T-cell (primary cell): ENCODE measurements at regions not wholly inside any gene's neighbourhood (a gene's known extent, or its start where the extent isn't known, plus 50 kb on each side); places are given as distances from the start of the nearest gene placed in this dataset.

Experiments
- ATAC-seq, 4 experiments: fragments of 200-7000 bp in 3 of 4; fragments of 150-1000 bp in 1 of 4; cut with Tn5 transposase; replicated peaks in 1 of 4; 1 replicate in 3 of 4; 2 replicates in 1 of 4; pipeline ENCODE4 v1.10.0; 2021; ENCODE audit warnings: moderate library complexity in 3 of 4, mild to moderate bottlenecking in 2 of 4, moderate number of reproducible peaks in 1 of 4
- CTCF ChIA-PET, 2 donors: fragments of 300-600 bp; sonication (Branson Sonifier 250); formaldehyde crosslinking; loops; one replicate each; lab custom pipeline; 2022; ENCODE audit warnings: antibody characterized with exemption in 2 of 2; lab: Charles Lee
- POLR2A ChIA-PET, 2 donors: fragments of 300-600 bp; sonication (Branson Sonifier 250); formaldehyde crosslinking; loops; one replicate each; lab custom pipeline; 2022; ENCODE audit warnings: antibody characterized with exemption in 2 of 2; lab: Charles Lee
- DNase-seq, 35 experiments: peaks; one replicate each; pipeline versions ENCODE4 v3.0.0 to v3.0.0-alpha.2; 2013 to 2023
- H3K27ac ChIP-seq: one replicate; pipeline ENCODE4 v1.5.1; 2013; ENCODE audit warnings: low read length
- H3K27me3 ChIP-seq, 2 experiments: replicated peaks in 1 of 2; 1 replicate in 1 of 2; 2 replicates in 1 of 2; pipeline versions ENCODE4 v1.6.1 to v1.7.0; 2013; ENCODE audit warnings: low read length in 1 of 2, mixed read lengths in 1 of 2; ENCODE audit not compliant: control insufficient read depth in 2 of 2, insufficient read depth in 2 of 2; ENCODE audit errors: extremely low read depth in 1 of 2
- H3K36me3 ChIP-seq, 2 donors: 1 replicate in 1 of 2; 2 replicates in 1 of 2; pipeline versions ENCODE4 v1.6.1 to v1.7.0; 2013; ENCODE audit warnings: low read length in 1 of 2; ENCODE audit not compliant: control insufficient read depth in 2 of 2, insufficient read depth in 1 of 2; ENCODE audit errors: extremely low read depth in 1 of 2
- H3K4me1 ChIP-seq, 2 experiments: 1 replicate in 1 of 2; 2 replicates in 1 of 2; pipeline versions ENCODE4 v1.6.1 to v1.7.0; 2013; ENCODE audit warnings: low read length in 2 of 2, mixed read lengths in 1 of 2; ENCODE audit not compliant: insufficient read depth in 2 of 2, control insufficient read depth in 1 of 2; ENCODE audit errors: extremely low read depth in 1 of 2
- H3K4me3 ChIP-seq, 2 donors: 1 replicate in 1 of 2; 2 replicates in 1 of 2; pipeline versions ENCODE4 v1.5.1 to v1.7.0; 2013; ENCODE audit warnings: mild to moderate bottlenecking in 2 of 2, low read length in 1 of 2, moderate library complexity in 1 of 2; ENCODE audit not compliant: control insufficient read depth in 1 of 2; ENCODE audit errors: extremely low read depth in 1 of 2
- H3K9me3 ChIP-seq: 2 replicates; pipeline ENCODE4 v1.7.0; 2013
- H3K27ac Mint-ChIP-seq, 2 donors: one replicate each; pipeline ENCODE4 v1.8.0; 2020 to 2021; ENCODE audit warnings: mild to moderate bottlenecking in 2 of 2, mixed read lengths in 2 of 2
- H3K27me3 Mint-ChIP-seq, 2 donors: one replicate each; pipeline ENCODE4 v1.8.0; 2021 to 2022; ENCODE audit warnings: mixed read lengths in 2 of 2
- H3K36me3 Mint-ChIP-seq: one replicate; pipeline ENCODE4 v1.8.0; 2021; ENCODE audit warnings: mixed read lengths
- H3K4me1 Mint-ChIP-seq, 3 donors: one replicate each; pipeline ENCODE4 v1.8.0; 2020 to 2022; ENCODE audit warnings: mixed read lengths in 3 of 3, mild to moderate bottlenecking in 1 of 3
- H3K4me3 Mint-ChIP-seq, 3 donors: one replicate each; pipeline ENCODE4 v1.8.0; 2020 to 2022; ENCODE audit warnings: mild to moderate bottlenecking in 3 of 3, mixed read lengths in 3 of 3, moderate library complexity in 3 of 3
- H3K9me3 Mint-ChIP-seq, 3 donors: one replicate each; pipeline ENCODE4 v1.8.0; 2020 to 2022; ENCODE audit warnings: mixed read lengths in 3 of 3
- WGBS: methylation state at CpG from one replicate; pipeline ENCODE4 v1.1.5; 2013; ENCODE audit warnings: missing lambda C conversion rate; ENCODE audit not compliant: insufficient coverage; 5-methylcytosine and 5-hydroxymethylcytosine counted together

DNA sequence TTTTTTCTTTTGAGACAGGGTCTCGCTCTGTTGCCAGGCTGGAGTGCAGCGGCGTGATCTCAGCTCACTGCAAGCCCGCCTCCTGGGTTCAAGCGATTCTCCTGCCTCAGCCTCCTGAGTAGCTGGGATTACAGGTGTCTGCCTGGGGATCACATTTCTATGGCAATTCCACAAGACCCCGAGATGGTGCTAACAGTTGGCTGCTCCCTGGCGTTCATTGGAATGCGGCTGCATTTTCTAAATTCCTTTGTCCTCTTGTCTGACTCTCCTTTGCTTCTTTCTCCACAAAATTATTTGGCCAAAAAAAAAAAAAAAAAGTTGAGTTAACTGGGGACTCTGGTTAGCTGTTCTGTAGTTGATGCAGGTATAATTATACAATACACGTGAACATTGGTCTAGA is 176.4 kb downstream of the ETS2 start:
- Histone ChIP-seq H3K4me3 (no peak overlapping the region), H3K36me3 (no peaks in the 10 kb centered on the region), H3K9me3 (no peaks in the 10 kb centered on the region), H3K27ac (no peak overlapping the region), H3K27me3 (peaks cover 0 to 42% of the 10 kb centered on the region in 2 experiments), H3K4me1 (peaks cover 6 to 8% of the 10 kb centered on the region in 2 experiments)
- DNase-seq (no peak), ATAC-seq (no peak)
- Mint-ChIP-seq H3K4me3 (no peak overlapping the region), H3K27ac (no peak overlapping the region), H3K9me3 (peaks cover 0 to 4% (median 0%) of the 10 kb centered on the region in 3 donors), H3K4me1 (peaks cover 14 to 16% (median 16%) of the 10 kb centered on the region in 3 donors), H3K27me3 (peaks cover 38 to 61% of the 10 kb centered on the region in 2 donors), H3K36me3 (peaks cover 3% of the 10 kb centered on the region)
- ChIA-PET POLR2A (no interaction called here), CTCF (interaction anchor here (0.7 kb wide), 3 partner anchors 13 to 102 kb away, joined by 3 to 8 read pairs (median 4); no protein-coding TSS in a partner anchor)
- 92% methylated on average over 6 of the region's 9 CpGs for WGBS

DNA sequence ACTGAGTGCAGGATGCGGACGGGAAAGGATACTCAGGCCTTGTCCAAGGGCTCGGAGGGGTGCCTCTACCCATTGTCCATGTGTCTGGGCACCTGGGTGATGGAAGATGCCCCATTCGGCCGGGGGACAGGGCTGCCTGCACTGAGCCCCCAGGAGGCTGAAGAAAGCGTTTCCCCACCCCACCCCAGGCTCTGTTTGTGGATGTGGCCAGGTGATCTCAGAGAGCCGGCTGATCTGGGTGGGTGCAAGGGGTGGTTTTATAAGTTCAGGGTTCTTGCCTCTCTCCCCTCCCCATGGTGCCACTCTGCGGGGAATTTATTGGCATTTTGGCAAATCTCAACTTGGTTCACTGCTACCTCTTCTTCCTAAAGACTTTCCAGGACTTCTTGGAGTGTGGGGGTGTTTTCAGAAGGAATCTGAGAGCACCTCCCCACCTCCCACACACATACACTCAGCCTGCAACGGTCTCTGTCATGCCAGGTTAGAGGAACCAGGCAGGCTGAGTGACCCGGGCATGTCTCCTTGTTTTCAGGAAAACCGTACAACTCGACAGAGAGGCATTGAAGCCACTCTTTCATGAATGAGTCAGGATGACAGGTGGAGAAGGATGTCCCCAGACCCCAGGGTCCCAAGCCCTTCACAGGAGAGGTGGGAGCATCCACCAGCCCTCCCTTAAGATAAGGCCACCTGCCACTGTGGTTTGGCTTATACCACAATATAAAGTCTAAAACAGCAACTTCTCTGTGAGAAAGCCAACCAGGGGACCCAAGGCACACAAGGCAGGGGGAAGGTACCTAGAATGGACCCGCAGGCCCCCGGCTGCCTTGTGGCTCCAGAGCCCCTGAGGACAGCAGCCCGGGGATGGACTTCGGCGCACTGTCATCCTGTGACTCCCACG is 174.9 kb downstream of the ETS2 start:
- CTCF ChIA-PET, result no interaction called here
- no peak overlapping the region for H3K27ac Mint-ChIP-seq

DNA sequence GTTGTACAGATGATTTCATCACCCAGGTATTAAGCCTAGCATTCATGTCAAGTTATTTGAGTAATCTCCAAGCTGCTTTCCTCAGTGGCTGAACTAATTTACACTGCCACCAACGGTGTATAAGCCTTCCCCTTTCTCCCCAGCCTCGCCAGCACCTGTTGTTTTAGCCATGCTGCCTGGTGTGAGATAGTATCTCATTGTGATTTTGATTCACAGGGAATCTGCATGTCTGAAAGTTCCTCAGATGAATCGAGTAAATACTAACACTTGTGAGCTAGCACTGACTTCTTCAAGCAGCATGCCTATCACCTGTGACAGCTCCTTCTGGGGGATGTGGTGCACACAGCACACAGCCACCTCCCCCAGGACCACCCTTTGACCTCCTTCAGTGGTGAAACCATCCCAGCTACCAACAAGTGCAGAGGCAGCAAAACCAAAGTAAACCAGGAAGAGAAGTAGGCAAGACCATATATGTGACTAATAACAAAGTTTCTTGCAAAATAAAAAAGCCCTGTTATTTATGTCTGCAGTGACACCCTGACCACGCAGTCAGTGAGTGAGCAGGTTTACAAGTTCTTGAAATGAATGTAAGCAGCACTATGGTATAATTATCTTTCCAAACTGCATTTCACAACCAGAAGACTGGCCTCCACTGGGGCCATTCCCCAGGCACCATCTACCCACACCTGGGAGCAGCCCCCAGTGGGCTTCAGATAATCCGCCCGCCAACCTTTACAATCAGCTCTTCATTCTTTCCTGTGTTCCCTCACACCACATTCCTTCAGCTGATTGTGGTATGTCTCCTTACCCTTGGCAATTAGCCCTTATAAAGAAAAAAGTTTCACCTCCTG is 173.8 kb downstream of the ETS2 start:
- Histone ChIP-seq H3K27me3 (peaks cover 0 to 32% of the 10 kb centered on the region in 2 experiments), H3K4me1 (no peaks in the 10 kb centered on the region), H3K9me3 (no peaks in the 10 kb centered on the region), H3K4me3 (no peak overlapping the region), H3K27ac (no peak overlapping the region), H3K36me3 (no peaks in the 10 kb centered on the region)
- ChIA-PET CTCF (no interaction called here), POLR2A (interaction anchor here in 1 of 2 donors (0.6 kb wide), 1 partner anchor 637 kb away, joined by 3 read pairs; no protein-coding TSS in a partner anchor)
- H3K4me1 Mint-ChIP-seq, result peaks cover 0 to under 1% (median 0%) of the 10 kb centered on the region in 3 donors
- no peak overlapping the region for H3K27ac Mint-ChIP-seq
- ATAC-seq, result no peak
- H3K4me3 Mint-ChIP-seq, result no peak overlapping the region
- peaks cover 19 to 41% of the 10 kb centered on the region in 2 donors for H3K27me3 Mint-ChIP-seq
- no peak for DNase-seq
- H3K9me3 Mint-ChIP-seq, result peaks cover 0 to 4% (median 0%) of the 10 kb centered on the region in 3 donors
- H3K36me3 Mint-ChIP-seq, result peaks cover 3% of the 10 kb centered on the region
- WGBS, result 30% methylated on average over 2 of the region's 6 CpGs

More for the DNA sequence above, 174.9 kb downstream of the ETS2 start:
- H3K4me1 Mint-ChIP-seq, result peaks cover 11 to 12% (median 11%) of the 10 kb centered on the region in 3 donors
- H3K4me3 ChIP-seq, result no peak overlapping the region
- peaks cover 5 to 6% of the 10 kb centered on the region in 2 experiments for H3K4me1 ChIP-seq
- H3K9me3 Mint-ChIP-seq, result peaks cover 0 to 4% (median 0%) of the 10 kb centered on the region in 3 donors
- H3K4me3 Mint-ChIP-seq, result no peak overlapping the region
- no peak for ATAC-seq
- peaks cover 30 to 53% of the 10 kb centered on the region in 2 donors for H3K27me3 Mint-ChIP-seq
- POLR2A ChIA-PET, result no interaction called here
- H3K36me3 Mint-ChIP-seq, result peaks cover 3% of the 10 kb centered on the region
- H3K27ac ChIP-seq, result no peak overlapping the region
- H3K36me3 ChIP-seq, result no peaks in the 10 kb centered on the region
- 28% methylated on average over 12 of the region's 18 CpGs for WGBS
- no peak for DNase-seq
- peaks cover 0 to 43% of the 10 kb centered on the region in 2 experiments for H3K27me3 ChIP-seq
- H3K9me3 ChIP-seq, result no peaks in the 10 kb centered on the region

DNA sequence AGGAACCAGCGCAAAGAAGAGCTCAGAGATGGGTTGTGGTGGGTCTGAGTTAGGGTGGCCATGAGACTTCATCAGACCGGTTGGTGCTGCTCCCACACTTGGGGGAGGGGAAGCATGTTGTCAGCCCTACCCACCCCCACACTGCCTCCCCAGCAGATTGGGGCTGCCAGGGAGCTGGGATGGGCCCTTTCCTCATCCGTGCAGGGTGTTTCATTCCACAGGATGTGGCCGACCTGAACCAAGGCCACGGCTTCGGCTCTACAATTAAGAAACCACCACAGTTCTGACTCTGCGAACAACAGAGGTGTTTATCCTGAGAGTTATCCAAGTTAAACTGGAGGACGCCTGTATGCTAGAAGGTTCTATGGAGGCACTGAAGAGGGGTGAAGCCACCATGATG is 171.2 kb downstream of the ETS2 start:
- no peaks in the 10 kb centered on the region for H3K4me1 Mint-ChIP-seq
- H3K9me3 Mint-ChIP-seq, result no peaks in the 10 kb centered on the region
- H3K36me3 Mint-ChIP-seq, result no peaks in the 10 kb centered on the region
- H3K4me1 ChIP-seq, result no peaks in the 10 kb centered on the region
- ChIA-PET CTCF (no interaction called here), POLR2A (interaction anchor here in 1 of 2 donors (0.6 kb wide), 1 partner anchor 370 kb away, joined by 3 read pairs; no protein-coding TSS in a partner anchor)
- no peak overlapping the region for H3K4me3 ChIP-seq
- H3K4me3 Mint-ChIP-seq, result no peak overlapping the region
- DNase-seq, result no peak
- no peak for ATAC-seq
- no peak overlapping the region for H3K27ac Mint-ChIP-seq
- no peak overlapping the region for H3K27ac ChIP-seq
- H3K9me3 ChIP-seq, result no peaks in the 10 kb centered on the region
- H3K27me3 ChIP-seq, result peaks cover 0 to 24% of the 10 kb centered on the region in 2 experiments
- H3K27me3 Mint-ChIP-seq, result peaks cover 15 to 24% of the 10 kb centered on the region in 2 donors
- 94% methylated on average over 5 of the region's 8 CpGs for WGBS
- no peaks in the 10 kb centered on the region for H3K36me3 ChIP-seq

DNA sequence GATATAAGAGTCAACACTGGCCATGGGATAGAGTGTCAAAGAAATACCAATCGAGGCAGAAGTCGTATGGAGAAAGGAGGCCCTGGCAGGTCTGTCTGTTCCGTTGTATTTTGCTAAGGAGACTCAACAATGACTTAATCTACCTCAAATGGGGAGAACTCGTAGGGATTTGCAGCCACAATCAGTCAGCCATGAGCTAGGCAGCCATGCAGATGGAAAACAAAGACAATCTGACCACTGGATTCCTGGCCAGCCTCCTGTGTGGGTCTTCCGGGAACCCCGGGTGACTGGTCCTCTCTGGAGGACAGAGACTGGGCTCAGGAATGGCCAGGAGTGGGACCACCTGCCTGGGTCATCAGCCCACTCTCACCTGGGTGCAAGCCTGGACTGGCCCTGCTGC is 167.8 kb downstream of the ETS2 start:
- Mint-ChIP-seq H3K27ac (no peak overlapping the region), H3K9me3 (no peaks in the 10 kb centered on the region), H3K27me3 (peaks cover 0 to 5% of the 10 kb centered on the region in 2 donors), H3K4me1 (no peaks in the 10 kb centered on the region), H3K4me3 (no peak overlapping the region), H3K36me3 (no peaks in the 10 kb centered on the region)
- CTCF ChIA-PET, result no interaction called here
- Histone ChIP-seq H3K36me3 (no peaks in the 10 kb centered on the region), H3K27ac (no peak overlapping the region), H3K9me3 (no peaks in the 10 kb centered on the region), H3K27me3 (peaks cover 0 to 3% of the 10 kb centered on the region in 2 experiments), H3K4me1 (no peaks in the 10 kb centered on the region), H3K4me3 (no peak overlapping the region)
- ATAC-seq (no peak), DNase-seq (no peak)
- WGBS, result 86% methylated on average over 3 of the region's 6 CpGs
- POLR2A ChIA-PET, result no interaction called here

DNA sequence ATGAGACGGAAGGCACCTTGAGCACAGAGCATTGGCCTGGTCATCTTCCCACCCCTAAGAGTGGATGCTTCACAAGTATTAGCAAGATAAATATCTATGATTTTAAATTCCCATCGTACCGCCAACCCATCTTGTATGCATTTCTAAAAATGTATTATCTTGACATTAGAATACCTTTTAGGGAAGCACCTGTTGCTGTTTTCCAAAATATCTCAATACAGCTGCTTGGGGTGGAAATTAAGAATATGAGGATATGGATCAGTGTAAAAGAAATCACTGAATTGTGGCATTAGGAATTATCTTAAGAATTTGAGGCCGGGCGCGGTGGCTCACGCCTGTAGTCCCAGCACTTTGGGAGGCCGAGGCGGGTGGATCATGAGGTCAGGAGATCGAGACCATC is 166.3 kb downstream of the ETS2 start:
- H3K36me3 Mint-ChIP-seq, result no peaks in the 10 kb centered on the region
- H3K27ac ChIP-seq, result no peak overlapping the region
- peaks cover 0 to 4% of the 10 kb centered on the region in 2 donors for H3K27me3 Mint-ChIP-seq
- H3K9me3 ChIP-seq, result no peaks in the 10 kb centered on the region
- no peak overlapping the region for H3K4me3 ChIP-seq
- ATAC-seq (no peak), DNase-seq (no peak)
- H3K4me1 ChIP-seq, result no peaks in the 10 kb centered on the region
- H3K27me3 ChIP-seq, result peaks cover 0 to 3% of the 10 kb centered on the region in 2 experiments
- no peak overlapping the region for H3K27ac Mint-ChIP-seq
- POLR2A ChIA-PET, result no interaction called here
- H3K4me1 Mint-ChIP-seq, result no peaks in the 10 kb centered on the region
- no CpG with 5 or more reads among the region's 10 CpGs for WGBS
- no peak overlapping the region for H3K4me3 Mint-ChIP-seq
- no peaks in the 10 kb centered on the region for H3K9me3 Mint-ChIP-seq
- CTCF ChIA-PET, result interaction anchor here in 1 of 2 donors (0.6 kb wide), 1 partner anchor 205 kb away, joined by 3 read pairs; no protein-coding TSS in a partner anchor
- no peaks in the 10 kb centered on the region for H3K36me3 ChIP-seq
